GM12875 (cell line): ENCODE measurements at regions not wholly inside any gene's neighbourhood (a gene's known extent, or its start where the extent isn't known, plus 50 kb on each side); places are given as distances from the start of the nearest gene placed in this dataset.

Source experiments
- H3K4me3 ChIP-seq: one replicate; pipeline ENCODE4 v1.5.1; 2011; ENCODE audit warnings: low read depth, low read length, control low read depth
- CTCF ChIP-seq: IDR thresholded peaks from 2 replicates; pipeline ENCODE4 v1.5.1; 2011; ENCODE audit warnings: low read depth, mild to moderate bottlenecking, control low read depth, inconsistent platforms, low read length, moderate library complexity, borderline replicate concordance; ENCODE audit not compliant: insufficient read depth

- no peak overlapping the region for H3K4me3 ChIP-seq
- TF ChIP-seq CTCF, result no peak
Observed at GRCh38 chrX:20538974-20539373, 272.3 kb upstream of the RPS6KA3 start.

GRCh38 chrX:20531667-20532066 is 265.0 kb upstream of the RPS6KA3 start:
- TF ChIP-seq CTCF, result no peak
- no peak overlapping the region for H3K4me3 ChIP-seq

- no peak overlapping the region for H3K4me3 ChIP-seq
- peak; percentile 58; the same call in 1 of the 2 replicates for TF ChIP-seq CTCF
Observed at GRCh38 chrX:20530406-20530921, 263.8 kb upstream of the RPS6KA3 start.

- no peak overlapping the region for H3K4me3 ChIP-seq
- no peak for TF ChIP-seq CTCF
Observed at GRCh38 chrX:20529711-20530110, 263.0 kb upstream of the RPS6KA3 start.

GRCh38 chrX:20529301-20529700 is 262.6 kb upstream of the RPS6KA3 start:
- H3K4me3 ChIP-seq, result no peak overlapping the region
- no peak for TF ChIP-seq CTCF

GRCh38 chrX:20527558-20528011 is 260.9 kb upstream of the RPS6KA3 start:
- H3K4me3 ChIP-seq, result no peak overlapping the region

More at GRCh38 chrX:20527558-20528011, 260.9 kb upstream of the RPS6KA3 start:
- TF ChIP-seq CTCF, result 0 out of 2 replicates have a peak, but pooled peaks have one; percentile 8
